Neuronal stem cell (in vitro differentiated cells): ENCODE measurements at regions not wholly inside any gene's neighbourhood (a gene's known extent, or its start where the extent isn't known, plus 50 kb on each side); places are given as distances from the start of the nearest gene placed in this dataset.
A peak's percentile ranks its signal among the peaks of the same experiment; 100 is the strongest.

ENCODE experiments used
- DNase-seq: peaks from one replicate; pipeline ENCODE4 v3.0.0-alpha.2; 2013; ENCODE audit warnings: low spot score
- H2AFZ ChIP-seq: one replicate; pipeline ENCODE4 v1.6.1; 2013; ENCODE audit warnings: mild to moderate bottlenecking, low read length, inconsistent platforms
- H2AK5ac ChIP-seq: 2 replicates; pipeline ENCODE4 v1.6.1; 2013; ENCODE audit warnings: low read depth, mild to moderate bottlenecking, inconsistent platforms, low read length, moderate library complexity, mixed read lengths
- H2BK120ac ChIP-seq: 2 replicates; pipeline ENCODE4 v1.6.1; 2013; ENCODE audit warnings: low read depth, mild to moderate bottlenecking, inconsistent platforms, low read length, moderate library complexity, mixed read lengths
- H2BK12ac ChIP-seq: one replicate; pipeline ENCODE4 v1.6.1; 2013; ENCODE audit warnings: low read length, inconsistent platforms
- H2BK15ac ChIP-seq: 2 replicates; pipeline ENCODE4 v1.6.1; 2013; ENCODE audit warnings: mild to moderate bottlenecking, low read length, inconsistent platforms, mixed read lengths
- H2BK5ac ChIP-seq: one replicate; pipeline ENCODE4 v1.6.1; 2013; ENCODE audit warnings: inconsistent platforms, mild to moderate bottlenecking, low read length, moderate library complexity
- H3K14ac ChIP-seq: one replicate; pipeline ENCODE4 v1.6.1; 2013; ENCODE audit warnings: low read length, inconsistent platforms
- H3K18ac ChIP-seq: 2 replicates; pipeline ENCODE4 v1.6.1; 2013; ENCODE audit warnings: low read length, inconsistent platforms
- H3K23ac ChIP-seq: 2 replicates; pipeline ENCODE4 v1.6.1; 2013; ENCODE audit warnings: low read depth, mild to moderate bottlenecking, mixed read lengths, low read length, inconsistent platforms; ENCODE audit not compliant: poor library complexity
- H3K27ac ChIP-seq: replicated peaks from 3 replicates; pipeline ENCODE4 v1.5.1; 2013; ENCODE audit warnings: low read length, inconsistent platforms
- H3K27me3 ChIP-seq, 3 experiments: 2 replicates each; pipeline ENCODE4 v1.6.1; 2013; ENCODE audit warnings: low read length in 3 of 3, mild to moderate bottlenecking in 2 of 3, inconsistent platforms in 1 of 3, low read depth in 1 of 3, mixed read lengths in 1 of 3, moderate library complexity in 1 of 3; ENCODE audit not compliant: control insufficient read depth in 3 of 3, insufficient read depth in 3 of 3
- H3K36me3 ChIP-seq, 2 donors: replicated peaks in 1 of 2; 2 replicates each; pipeline ENCODE4 v1.6.1; 2013; ENCODE audit warnings: low read length in 2 of 2; ENCODE audit not compliant: control insufficient read depth in 2 of 2, insufficient read depth in 2 of 2
- H3K4ac ChIP-seq: 2 replicates; pipeline ENCODE4 v1.6.1; 2013; ENCODE audit warnings: inconsistent platforms, mild to moderate bottlenecking, low read length, moderate library complexity
- H3K4me1 ChIP-seq, 2 donors: 1 replicate in 1 of 2; 2 replicates in 1 of 2; pipeline ENCODE4 v1.6.1; 2013; ENCODE audit warnings: low read length in 2 of 2, low read depth in 1 of 2; ENCODE audit not compliant: control insufficient read depth in 2 of 2, insufficient read depth in 1 of 2
- H3K4me2 ChIP-seq: one replicate; pipeline ENCODE4 v1.6.1; 2013; ENCODE audit warnings: mild to moderate bottlenecking, low read length, inconsistent platforms; ENCODE audit not compliant: insufficient read depth, poor library complexity, severe bottlenecking
- H3K4me3 ChIP-seq, 2 donors: 2 replicates each; pipeline ENCODE4 v1.5.1; 2013; ENCODE audit warnings: low read length in 2 of 2, mild to moderate bottlenecking in 2 of 2, inconsistent platforms in 1 of 2, moderate library complexity in 1 of 2
- H3K79me1 ChIP-seq: one replicate; pipeline ENCODE4 v1.6.1; 2013; ENCODE audit warnings: low read depth, mild to moderate bottlenecking, inconsistent platforms, low read length, moderate library complexity
- H3K9ac ChIP-seq: one replicate; pipeline ENCODE4 v1.6.1; 2013; ENCODE audit warnings: mild to moderate bottlenecking, low read depth, low read length, inconsistent platforms; ENCODE audit not compliant: poor library complexity
- H3K9me3 ChIP-seq, 2 donors: replicated peaks in 1 of 2; 2 replicates each; pipeline versions ENCODE3 to v1.6.1; 2013; ENCODE audit warnings: low read length in 2 of 2, mild to moderate bottlenecking in 2 of 2, inconsistent platforms in 1 of 2, low read depth in 1 of 2, mixed read lengths in 1 of 2, moderate library complexity in 1 of 2; ENCODE audit not compliant: control insufficient read depth in 2 of 2, insufficient read depth in 1 of 2
- H4K8ac ChIP-seq: one replicate; pipeline ENCODE4 v1.6.1; 2013; ENCODE audit warnings: low read depth, mild to moderate bottlenecking, inconsistent platforms, low read length, moderate library complexity
- H4K91ac ChIP-seq: one replicate; pipeline ENCODE4 v1.6.1; 2013; ENCODE audit warnings: low read length, low read depth, mild to moderate bottlenecking, inconsistent platforms; ENCODE audit not compliant: poor library complexity
- WGBS, 2 donors: extraction: QIAGEN DNeasy Blood & Tissue Kit; methylation state at CpG; one replicate each; pipeline ENCODE4 v1.1.7; 2013; ENCODE audit warnings: missing lambda C conversion rate in 2 of 2, mixed read lengths in 1 of 2; ENCODE audit not compliant: insufficient read length in 2 of 2, insufficient replicate concordance in 1 of 2; ENCODE audit errors: extremely low coverage in 2 of 2; 5-methylcytosine and 5-hydroxymethylcytosine counted together

DNA sequence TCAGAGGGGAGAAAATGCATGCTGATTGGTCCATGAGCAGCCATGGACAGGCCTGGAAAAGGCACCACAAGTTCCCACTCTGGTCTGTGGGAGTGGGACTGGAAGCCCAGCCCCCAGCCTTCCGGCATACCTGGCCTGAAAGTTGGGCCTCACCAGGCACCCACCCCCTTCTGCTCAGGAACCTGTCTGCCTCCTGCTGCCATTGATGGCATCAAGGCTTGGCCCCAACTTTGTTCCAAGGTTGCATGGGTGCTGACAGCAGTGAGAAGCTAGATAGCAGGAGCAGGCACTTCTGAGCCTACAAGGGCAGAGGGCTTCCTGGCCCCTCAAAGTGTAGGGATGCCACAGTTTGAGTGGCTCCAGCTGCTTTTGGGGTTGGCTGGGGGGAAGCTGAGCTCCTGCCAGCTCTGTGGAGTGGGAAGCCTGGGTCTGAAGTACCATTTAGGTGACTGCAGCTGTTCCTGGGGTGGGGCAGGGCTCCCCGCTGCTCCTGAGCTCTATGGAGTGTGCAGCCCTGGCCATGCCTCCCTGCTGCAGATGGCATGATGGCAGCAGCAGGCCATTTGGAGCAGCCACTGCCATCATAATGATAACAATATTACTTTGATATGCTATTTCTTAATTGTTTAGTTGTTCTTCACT lies 1054.1 kb upstream of the GBE1 start:
- Histone ChIP-seq H3K79me1 (peaks cover 2% of the 10 kb centered on the region), H3K14ac (no peak overlapping the region), H3K27ac (no peak overlapping the region), H2BK5ac (no peak overlapping the region), H3K36me3 (no peaks in the 10 kb centered on the region), H2AK5ac (no peak overlapping the region), H3K4me2 (no peak overlapping the region), H4K8ac (no peak overlapping the region), H3K27me3 (no peaks in the 10 kb centered on the region), H3K9ac (no peak overlapping the region), H4K91ac (no peak overlapping the region), H2BK120ac (no peak overlapping the region), H2AFZ (no peak overlapping the region), H3K4me1 (no peaks in the 10 kb centered on the region), H3K18ac (no peak overlapping the region), H2BK15ac (no peak overlapping the region), H3K9me3 (peaks cover 8 to 9% of the 10 kb centered on the region in 2 donors), H3K4me3 (no peak overlapping the region), H2BK12ac (peak overlapping the region; percentile 22), H3K23ac (no peak overlapping the region), H3K4ac (no peak overlapping the region)
- no peak for DNase-seq
- no CpG with 5 or more reads among the region's 2 CpGs for WGBS, 2 donors

DNA sequence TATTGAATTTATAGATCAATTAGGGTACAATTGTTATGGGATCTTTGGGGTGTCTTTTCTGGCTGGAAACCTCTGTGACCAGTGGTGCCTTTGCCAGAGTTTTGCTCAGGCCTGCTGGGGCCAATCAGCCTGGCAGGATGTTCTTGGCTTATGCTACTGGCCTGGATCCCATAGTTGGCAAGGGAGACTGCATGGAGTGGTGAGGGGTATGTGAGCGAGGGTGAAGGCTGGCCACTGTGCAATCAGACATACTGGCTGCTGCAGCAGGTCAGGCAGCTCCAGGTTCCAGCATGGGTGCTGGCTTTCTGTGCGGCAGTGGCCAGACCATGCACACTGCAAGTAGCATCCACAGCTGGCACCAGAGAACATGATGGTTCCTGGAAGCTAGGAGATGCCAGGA lies 1053.2 kb upstream of the GBE1 start:
- no CpG with 5 or more reads among the region's 2 CpGs for WGBS, 2 donors

DNA sequence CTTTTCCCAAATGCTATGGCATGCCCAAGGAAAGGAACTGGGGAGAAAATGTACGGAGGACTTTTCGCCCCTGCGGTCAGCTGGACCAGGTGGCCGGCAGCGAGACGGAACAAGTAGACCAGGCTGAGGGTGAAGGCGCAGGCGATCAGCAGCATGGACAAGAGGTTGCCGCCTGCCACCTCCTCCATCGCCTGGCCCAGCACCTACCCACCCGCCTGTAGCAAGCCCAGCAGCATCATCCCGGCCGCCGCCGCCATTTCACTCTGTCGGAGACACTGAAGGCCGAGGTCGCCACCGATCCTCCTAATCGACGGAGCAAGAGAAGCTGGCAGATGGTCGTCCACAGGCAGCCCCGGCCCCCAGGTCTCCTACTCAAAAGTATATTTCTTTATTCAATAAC lies 1046.3 kb upstream of the GBE1 start:
- Histone ChIP-seq H4K91ac (no peak overlapping the region), H2BK12ac (no peak overlapping the region), H3K27ac (no peak overlapping the region), H3K18ac (no peak overlapping the region), H3K4me2 (no peak overlapping the region), H3K4me3 (no peak overlapping the region), H3K14ac (no peak overlapping the region), H3K9me3 (no peaks in the 10 kb centered on the region), H4K8ac (no peak overlapping the region), H3K4ac (no peak overlapping the region), H3K27me3 (no peaks in the 10 kb centered on the region), H2BK120ac (no peak overlapping the region), H3K36me3 (no peaks in the 10 kb centered on the region), H3K9ac (no peak overlapping the region), H3K23ac (no peak overlapping the region), H3K79me1 (no peaks in the 10 kb centered on the region), H2BK15ac (no peak overlapping the region), H2AK5ac (no peak overlapping the region), H2AFZ (no peak overlapping the region), H3K4me1 (no peaks in the 10 kb centered on the region), H2BK5ac (no peak overlapping the region)
- no CpG with 5 or more reads among the region's 23 CpGs for WGBS, 2 donors
- no peak for DNase-seq

More for the DNA sequence above, 1053.2 kb upstream of the GBE1 start:
- Histone ChIP-seq H3K4ac (no peak overlapping the region), H2AFZ (no peak overlapping the region), H3K18ac (no peak overlapping the region), H3K9ac (peak overlapping the region; percentile 15), H4K91ac (no peak overlapping the region), H3K79me1 (peaks cover 2% of the 10 kb centered on the region), H4K8ac (peak overlapping the region; percentile 97), H3K23ac (no peak overlapping the region), H3K4me2 (no peak overlapping the region), H2BK15ac (no peak overlapping the region), H2BK5ac (peak overlapping the region; percentile 59), H3K36me3 (no peaks in the 10 kb centered on the region), H3K27me3 (no peaks in the 10 kb centered on the region), H3K27ac (no peak overlapping the region), H2BK12ac (no peak overlapping the region), H3K14ac (peak overlapping the region; percentile 10), H3K9me3 (peaks cover 8 to 9% of the 10 kb centered on the region in 2 donors), H2AK5ac (no peak overlapping the region), H2BK120ac (no peak overlapping the region), H3K4me1 (no peaks in the 10 kb centered on the region), H3K4me3 (no peak overlapping the region)
- DNase-seq, result no peak

DNA sequence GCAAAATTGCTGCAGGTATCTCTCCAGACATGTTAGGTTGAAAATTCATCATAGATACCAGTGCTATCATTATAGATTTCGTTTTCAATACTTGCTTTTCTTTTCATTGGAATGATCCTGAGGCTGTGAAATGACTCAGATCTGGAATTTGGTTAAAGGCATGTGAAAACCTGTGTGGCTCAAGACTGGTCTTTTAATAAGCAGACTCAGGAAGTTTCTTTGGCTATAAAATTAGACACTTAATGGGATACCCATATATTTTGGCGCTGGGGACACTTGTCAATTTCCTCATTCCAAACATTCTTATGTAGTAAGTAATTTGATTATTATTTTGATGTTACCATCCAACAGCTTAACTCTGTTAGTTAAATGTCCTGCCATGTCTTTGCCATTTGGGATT lies 1041.1 kb upstream of the GBE1 start:
- Histone ChIP-seq H2BK120ac (no peak overlapping the region), H3K4me1 (no peaks in the 10 kb centered on the region), H3K18ac (no peak overlapping the region), H3K27me3 (no peaks in the 10 kb centered on the region), H3K9ac (no peak overlapping the region), H3K4me3 (no peak overlapping the region), H2AK5ac (no peak overlapping the region), H3K36me3 (no peaks in the 10 kb centered on the region), H2BK5ac (no peak overlapping the region), H4K8ac (no peak overlapping the region), H3K4ac (no peak overlapping the region), H3K79me1 (no peaks in the 10 kb centered on the region), H3K27ac (no peak overlapping the region), H3K9me3 (no peaks in the 10 kb centered on the region), H3K14ac (no peak overlapping the region), H3K23ac (no peak overlapping the region), H2AFZ (no peak overlapping the region), H4K91ac (no peak overlapping the region), H3K4me2 (no peak overlapping the region), H2BK15ac (no peak overlapping the region), H2BK12ac (no peak overlapping the region)
- WGBS, 2 donors, result no CpG with 5 or more reads among the region's 2 CpGs
- DNase-seq, result no peak
